Activated T-cell treated with anti-CD3 and anti-CD28 coated beads for 24 hours (primary cell): ENCODE measurements at regions not wholly inside any gene's neighbourhood (a gene's known extent, or its start where the extent isn't known, plus 50 kb on each side); places are given as distances from the start of the nearest gene placed in this dataset.
"Not testable (repeated sequence)": the region's sequence is repeated elsewhere in the genome, so short reads cannot be mapped to it uniquely, and the experiment has no call there.

Source experiments
- DNase-seq: peaks from one replicate; pipeline ENCODE4 v3.0.0-alpha.2; 2020; ENCODE audit warnings: low read depth

DNA sequence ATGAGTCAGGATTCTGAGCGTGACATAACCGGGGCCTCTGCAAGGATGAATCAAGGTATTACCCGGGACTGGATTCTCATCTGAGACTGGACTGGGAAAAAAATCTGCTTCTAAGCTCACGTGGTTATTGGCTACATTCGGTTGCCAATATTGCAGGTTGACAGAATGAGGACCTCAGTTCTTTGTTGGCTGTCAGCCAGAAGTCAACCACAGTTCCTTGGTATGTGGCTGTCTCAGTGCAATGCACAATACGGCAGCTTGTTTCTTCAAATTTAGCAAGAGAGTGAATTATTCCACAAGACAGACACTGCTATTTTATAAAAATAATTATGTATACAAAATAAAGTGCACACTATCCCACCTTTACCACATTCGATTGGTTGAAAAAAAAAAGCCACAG, 424.2 kb downstream of the KLHL4 start:
- no peak for DNase-seq

DNA sequence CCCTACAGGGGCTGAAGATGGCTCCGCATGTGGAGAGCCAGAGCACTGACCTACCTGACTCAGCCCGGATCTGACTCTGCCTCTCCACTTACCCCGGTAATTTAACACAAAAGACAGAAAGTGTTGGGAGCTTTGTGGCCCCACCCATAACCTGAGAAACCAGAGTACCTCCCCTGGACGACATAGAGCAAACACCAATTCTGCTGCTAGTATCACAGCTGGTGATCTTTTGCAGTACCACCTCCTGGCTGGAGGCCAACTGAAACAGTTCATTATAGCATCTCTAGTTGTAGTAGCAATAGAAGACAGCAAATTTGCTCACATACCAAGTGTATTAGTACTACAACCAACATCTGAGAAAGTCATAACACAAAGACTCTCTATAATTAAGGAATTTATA, 443.9 kb downstream of the KLHL4 start:
- no peak for DNase-seq

DNA sequence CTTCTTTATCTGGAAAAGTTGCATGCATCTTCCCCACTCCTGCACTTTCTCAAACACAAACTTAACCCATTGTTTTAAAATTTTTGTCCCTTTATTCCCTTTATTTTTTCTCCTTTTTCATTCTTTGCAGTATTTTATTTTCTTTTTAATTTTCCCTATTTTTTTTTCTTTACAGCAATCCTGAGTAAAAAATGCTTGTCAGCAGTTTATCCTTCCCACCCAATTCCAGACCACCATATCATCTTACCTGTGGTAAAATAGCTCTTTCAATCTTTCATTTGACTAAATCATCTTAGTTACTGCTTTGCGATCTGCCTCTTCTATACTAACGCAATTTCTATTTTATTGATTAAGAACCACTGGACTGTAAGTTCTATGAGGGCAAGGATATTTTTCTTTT, 450.5 kb downstream of the KLHL4 start:
- DNase-seq, result no peak

DNA sequence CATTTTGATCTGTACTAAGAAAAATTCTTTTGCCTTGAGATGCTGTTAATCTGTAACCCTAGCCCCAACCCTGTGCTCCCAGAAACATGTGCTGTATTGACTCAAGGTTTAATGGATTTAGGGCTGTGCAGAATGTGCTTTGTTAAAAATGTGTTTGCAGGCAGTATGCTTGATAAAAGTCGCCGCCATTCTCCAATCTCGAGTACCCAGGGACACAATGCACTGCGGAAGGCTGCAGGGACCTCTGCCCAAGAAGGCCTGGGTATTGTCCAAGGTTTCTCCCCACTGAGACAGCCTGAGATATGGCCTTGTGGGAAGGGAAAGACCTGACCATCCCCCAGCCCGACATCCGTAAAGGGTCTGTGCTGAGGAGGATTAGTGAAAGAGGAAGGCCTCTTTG, 454.5 kb downstream of the KLHL4 start:
- DNase-seq, result not testable (repeated sequence)

DNA sequence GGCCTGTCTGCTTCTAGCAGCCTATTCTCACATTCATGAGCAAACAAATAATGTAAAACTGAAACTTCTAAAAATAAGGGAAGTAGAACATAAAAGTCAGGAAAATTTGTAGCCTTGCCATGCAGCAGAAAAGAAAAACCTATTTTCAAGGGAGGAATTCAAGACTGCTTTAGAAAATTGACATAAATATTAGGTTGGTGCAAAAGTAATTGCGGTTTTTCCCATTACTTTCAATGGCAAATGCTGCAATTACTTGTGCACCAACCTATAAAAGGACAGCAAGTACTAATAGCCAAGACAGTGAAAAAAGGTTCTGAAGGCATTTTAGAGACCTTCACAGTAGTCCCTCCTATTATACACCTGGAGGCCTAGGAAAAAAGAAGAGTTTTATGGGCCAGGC, 457.8 kb downstream of the KLHL4 start:
- no peak for DNase-seq

DNA sequence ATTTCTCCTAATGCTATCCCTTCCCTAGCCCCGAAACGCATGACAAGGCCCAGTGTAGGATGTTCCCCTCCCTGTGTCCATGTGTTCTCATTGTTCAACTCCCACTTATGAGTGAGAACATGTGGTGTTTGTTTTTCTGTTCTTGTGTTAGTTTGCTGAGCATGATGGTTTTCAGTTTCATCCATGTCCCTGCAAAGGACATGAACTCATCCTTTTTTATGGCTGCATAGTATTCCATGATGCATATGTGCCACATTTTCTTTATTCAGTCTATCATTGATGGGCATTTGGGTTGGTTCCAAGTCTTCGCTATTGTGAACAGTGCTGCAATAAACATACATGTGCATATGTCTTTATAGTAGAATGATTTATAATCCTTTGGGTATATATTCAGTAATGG, 490.3 kb downstream of the KLHL4 start:
- not testable (repeated sequence) for DNase-seq

DNA sequence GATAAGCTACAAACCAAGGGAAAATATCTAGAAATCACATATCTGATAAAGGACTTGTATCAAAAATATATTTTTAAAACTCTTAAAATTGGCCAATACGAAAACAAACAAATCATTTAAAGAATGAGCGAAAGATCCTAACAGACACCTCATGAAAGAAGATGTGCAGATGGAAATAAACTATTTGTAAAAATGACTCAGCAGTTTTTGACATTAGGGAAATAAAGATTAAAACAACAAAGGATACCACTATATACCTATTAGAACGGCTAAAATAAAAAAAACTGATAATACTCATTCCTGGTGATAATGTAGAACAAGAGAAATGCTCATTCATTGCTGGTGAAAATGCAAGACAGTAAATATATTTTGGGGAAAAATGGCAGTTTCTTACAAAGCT, 506.4 kb downstream of the KLHL4 start:
- DNase-seq, result no peak

DNA sequence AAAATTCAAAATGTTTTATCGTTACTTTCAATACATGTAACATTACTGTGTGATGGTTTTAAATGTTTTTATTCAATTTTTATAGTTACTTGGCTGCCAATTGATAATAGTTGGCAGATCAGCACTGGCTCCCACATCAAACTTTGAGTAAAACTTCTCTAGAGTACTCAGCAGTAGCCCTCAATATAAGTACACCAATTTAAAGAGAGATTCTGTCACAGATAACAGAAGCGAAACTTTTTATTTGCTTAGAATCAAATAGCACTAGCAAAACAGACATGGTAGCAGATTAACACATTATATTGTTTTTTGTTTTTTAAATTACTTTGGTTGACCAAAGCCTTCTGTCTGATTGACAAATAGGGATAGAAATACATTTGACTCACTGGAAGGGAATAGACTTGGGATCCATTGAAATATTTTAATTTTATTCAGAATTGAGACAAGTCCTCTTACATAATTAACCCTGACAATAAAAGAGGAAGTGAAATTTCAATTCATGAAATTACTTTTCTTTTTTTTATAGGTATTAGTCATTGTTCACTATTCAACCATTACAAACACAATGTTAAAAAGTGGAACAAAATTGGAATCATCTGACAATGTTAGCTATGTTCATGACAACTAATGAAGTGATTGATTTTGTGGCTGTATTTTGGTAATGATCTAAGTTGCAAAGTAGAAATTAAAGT, 554.9 kb downstream of the KLHL4 start:
- no peak for DNase-seq

DNA sequence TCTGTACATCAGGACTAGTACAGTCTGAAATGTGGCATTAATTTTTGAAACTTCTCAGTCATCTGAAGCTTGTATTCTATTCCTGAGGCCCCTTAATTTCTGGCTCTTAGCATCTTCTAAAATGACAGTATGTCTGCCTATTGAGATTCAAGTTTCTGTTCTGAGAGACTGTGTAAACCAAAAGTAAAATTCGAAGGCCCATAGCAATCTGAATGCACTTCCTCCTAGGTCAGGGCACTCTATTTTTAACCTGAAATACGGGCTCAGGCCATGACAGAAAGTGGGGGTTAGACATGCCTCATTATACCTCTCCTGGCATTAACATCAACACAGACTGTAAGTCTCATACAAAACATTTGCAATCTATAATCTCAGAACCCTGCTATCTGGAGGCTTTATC, 584.4 kb downstream of the KLHL4 start:
- DNase-seq, result no peak

DNA sequence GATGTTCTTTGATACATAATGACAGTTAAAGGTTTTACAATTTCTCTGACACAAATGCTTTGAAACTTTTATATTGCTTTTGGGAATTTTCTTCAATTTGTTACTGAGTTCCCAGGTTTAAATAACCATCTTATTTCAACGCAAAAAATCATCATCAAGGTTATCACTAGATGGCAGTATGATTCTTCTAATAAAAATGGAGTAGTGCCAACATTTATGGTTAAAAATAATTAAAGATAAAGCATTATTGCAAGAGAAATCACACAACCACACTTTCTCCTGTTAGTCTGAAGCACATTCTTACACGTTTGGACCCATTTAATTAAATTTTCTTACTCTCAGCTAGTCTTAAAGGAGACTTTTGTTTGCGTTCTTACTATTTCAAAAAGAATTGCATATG, 611.3 kb upstream of the CPXCR1 start:
- no peak for DNase-seq

DNA sequence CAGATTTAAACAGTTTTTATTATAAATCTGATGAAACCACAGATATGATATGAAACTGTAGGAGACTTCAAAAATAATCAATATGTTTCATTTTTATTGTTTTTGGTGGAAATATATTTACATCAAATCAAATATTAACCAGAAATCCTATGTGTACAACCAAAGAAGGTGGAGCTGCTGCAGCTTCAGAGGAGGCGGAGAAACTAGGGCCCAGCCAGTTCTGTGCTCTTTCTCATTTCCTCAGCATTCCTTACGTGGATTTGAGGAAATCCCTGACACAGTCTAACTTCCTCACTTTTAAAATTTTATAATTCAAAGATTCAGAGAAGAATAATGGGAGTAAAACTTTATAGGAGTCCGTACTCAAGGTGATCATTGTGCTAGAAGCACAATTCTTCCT, 610.7 kb upstream of the CPXCR1 start:
- DNase-seq, result no peak

DNA sequence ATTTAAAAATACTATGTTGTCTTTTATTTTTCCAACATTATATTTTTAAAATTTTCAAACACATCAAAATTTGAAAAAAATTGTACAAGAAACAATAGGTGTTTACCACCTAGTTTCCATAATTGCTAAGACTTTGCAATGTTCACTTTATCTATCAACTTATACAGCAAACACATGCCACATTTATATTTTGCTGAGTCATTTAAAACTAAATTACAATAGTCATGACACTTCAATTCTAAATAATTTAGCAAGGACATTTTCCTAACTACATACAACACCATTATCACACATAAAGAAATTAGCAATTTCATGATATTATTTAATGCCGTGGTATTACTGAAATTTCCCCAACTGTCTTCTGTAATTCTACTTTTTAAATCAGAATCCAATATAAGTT, 600.4 kb upstream of the CPXCR1 start:
- no peak for DNase-seq

DNA sequence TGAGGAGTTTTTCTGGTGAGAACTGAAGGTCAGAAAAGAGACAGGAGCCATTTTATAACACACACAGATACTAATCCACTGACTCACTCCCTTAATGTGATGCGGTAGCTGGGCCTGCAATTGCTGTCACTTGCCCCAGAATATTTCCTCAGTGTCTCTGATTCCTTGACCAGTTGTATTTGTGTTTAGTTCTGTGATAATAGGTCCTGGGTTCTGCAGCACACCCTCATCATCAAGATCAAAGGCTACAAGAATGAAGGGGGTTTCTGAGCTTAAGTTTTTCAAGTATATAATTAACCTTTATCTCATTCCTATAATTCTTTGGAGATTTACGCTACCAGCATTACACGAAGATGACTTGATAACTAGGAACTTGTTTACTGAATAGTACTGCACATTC, 576.5 kb upstream of the CPXCR1 start:
- DNase-seq, result no peak

DNA sequence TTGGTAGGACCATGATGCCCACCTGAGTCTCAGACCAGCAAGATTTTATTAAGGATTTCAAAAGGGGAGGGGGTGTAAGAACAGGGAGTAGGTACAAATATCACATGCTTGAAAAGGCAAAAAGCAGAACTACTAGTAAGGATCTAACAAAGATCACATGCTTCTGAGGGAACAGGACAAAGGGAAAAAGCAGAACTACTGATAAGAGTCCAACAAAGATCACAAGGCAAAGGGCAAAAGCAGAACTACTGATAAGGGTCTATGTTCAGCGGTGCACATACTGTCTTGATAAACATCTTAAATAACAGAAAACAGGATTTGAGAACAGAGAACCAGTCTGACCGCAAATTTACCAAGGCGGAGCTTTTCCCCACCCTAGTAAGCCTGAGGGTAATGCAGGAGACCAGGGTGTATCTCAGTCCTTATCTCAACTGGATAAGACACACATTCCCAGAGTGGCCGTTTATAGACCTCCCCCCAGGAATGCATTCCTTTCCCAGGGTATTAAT, 573.0 kb upstream of the CPXCR1 start:
- not testable (repeated sequence) for DNase-seq

DNA sequence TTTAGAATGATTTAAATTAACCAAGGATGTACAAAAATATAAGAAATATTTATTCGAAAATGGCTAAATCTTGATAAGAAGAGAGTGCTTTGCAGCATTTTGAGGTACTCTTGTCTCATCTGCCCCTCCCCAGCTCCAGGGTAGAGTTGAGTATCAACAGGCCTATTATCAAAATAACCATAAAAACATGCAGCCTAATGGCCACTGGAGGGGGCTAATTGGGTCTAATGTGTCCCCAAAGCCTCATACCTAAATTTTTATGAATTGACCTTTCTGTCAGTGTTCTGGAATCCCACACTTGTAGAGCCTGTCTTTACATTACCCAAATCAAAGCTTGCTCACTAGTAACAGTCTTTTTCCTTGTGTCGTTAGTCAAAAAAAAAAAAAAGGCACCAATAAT, 544.9 kb upstream of the CPXCR1 start:
- no peak for DNase-seq

DNA sequence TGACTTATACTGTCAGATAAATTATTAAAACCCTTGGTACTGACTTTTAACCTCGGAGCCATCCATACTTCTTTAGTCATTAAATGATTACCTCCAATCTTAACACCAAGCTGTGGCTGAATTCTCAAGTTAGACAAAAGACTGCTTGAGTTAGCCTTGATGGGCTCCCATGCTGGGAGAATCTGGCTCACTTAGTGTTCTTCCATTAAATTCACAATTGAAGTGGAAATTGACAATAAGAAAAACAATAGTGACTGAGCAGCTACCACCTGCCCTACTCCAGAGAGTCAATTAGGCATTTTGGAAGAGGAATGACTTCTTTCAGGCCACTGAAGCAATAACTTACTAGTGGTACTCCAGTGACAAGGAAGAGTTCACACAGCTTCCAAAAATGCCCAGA, 503.0 kb upstream of the CPXCR1 start:
- no peak for DNase-seq

DNA sequence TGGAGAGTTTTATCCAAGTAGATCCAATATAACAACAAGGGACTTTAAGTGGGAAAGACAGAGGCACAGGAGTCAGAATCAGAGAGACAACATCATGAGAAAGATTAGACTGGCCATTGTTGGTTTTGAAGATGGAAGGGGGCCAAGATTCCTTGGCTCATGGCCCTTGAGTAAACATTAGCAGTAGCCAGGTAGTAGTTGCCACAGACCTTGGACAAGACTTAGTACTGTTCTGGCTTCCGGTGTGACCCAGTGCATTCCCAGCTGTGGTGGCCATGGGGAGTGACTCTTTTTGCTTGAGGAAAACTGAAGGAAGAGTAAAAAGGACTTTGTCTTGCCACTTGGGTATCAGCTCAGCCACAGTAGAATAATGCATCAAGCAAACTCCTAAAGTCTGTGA, 462.2 kb upstream of the CPXCR1 start:
- no peak for DNase-seq

DNA sequence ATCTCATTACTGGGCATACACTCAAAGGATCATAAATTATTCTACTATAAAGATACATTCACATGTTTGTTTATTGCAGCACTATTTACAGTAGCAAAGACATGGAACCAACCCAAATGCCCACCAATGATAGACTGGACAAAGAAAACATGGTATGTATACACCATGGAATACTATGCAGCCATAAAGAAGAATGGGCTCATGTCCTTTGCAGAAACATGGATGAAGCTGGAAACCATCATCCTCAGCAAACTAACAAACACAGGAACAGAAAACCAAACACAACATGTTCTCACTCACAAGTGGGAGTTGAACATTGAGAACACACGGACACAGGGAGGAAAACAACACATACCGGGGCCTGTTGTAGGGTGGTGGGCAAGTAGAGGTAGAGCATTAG, 433.1 kb upstream of the CPXCR1 start:
- DNase-seq, result not testable (repeated sequence)

DNA sequence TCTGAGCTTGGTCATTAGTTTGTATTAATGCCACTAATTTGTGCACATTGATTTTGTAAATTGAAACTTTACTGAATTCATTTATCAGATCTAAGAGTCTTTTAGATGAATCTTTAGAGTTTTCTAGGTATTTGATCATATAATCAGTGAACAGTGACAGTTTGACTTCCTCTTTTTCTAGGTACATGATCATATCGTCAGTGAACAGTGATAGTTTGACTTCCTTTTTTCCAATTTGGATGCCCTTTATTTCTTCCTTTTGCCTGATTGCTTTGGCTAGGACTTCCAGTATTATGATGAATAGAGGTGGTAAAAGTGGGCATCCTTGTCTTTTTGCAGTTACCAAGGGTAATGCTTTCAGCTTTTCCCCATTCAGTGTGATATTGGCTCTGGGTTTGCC, 421.4 kb upstream of the CPXCR1 start:
- DNase-seq, result no peak

DNA sequence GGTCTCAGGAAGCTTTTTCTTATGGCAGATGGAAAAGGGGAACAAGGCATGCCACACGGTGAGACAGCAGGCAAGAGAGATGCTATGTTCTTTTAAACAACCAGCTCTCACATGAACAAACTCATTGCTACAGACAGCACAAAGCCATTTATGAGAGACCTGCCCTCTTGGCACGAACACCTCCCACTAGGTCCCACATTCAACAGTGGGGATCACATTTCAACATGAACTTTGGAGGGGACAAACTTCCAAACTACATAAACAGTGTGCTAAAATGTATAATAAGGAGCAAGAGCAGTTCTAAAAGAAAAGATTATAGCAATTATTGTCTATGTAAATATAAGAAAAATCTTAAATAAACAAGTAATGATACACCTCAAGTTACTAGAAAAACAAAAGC, 391.8 kb upstream of the CPXCR1 start:
- DNase-seq, result no peak

DNA sequence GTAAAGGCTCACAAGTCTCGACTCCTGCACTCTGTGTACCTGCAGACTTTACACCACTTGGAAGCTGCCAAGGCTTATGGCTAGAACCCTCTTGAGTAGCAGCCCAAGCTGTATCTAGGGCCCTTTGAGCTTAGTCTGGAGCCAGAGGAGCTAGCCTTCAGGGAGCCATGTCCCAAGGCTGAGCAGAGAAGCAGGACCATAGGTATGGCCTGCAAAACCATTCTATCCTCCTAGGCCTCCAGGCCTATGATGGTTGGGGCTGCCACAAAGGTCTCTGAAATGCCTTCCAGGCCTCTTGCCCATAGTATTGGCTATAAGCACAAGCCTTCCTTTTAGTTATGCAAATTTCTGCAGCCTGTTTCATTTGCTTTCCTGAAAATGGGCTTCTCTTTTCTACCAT, 380.7 kb upstream of the CPXCR1 start:
- DNase-seq, result no peak

DNA sequence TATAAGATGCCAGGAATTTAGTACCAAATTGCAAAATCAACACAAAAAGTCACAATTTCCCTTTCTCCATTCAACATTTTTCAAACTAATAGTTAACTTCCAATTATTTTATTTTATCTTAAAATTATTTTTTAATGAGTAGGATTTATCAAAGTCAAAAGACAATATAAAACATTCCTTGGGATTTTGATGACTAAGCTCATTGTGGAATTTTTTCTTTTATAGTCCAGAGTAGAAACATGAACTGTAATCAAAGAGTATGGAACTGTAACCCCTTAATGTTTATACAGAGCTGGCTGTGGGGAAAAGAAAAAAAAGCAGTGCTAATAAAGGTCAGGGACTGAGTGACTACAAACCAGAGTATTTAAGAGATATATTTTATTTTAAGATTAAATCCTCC, 368.6 kb upstream of the CPXCR1 start:
- no peak for DNase-seq

DNA sequence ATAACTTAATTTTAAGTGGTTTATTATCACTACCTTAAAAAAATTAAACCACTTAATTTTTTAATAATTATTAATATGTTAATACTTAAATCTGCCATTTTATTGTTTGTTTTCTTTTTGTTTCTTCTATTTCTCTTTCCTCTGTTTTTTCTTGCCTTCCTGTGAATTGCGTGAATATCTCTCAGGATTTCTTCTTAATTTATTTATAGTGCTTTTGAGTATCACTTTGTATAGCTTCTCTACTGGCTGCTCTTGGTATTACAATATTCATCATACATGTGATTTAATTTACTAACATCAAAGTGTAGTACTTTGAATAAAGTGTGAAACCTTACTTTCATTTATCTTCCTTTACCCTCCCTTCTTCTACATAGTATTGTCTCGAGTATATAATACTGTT, 349.5 kb upstream of the CPXCR1 start:
- DNase-seq, result no peak

DNA sequence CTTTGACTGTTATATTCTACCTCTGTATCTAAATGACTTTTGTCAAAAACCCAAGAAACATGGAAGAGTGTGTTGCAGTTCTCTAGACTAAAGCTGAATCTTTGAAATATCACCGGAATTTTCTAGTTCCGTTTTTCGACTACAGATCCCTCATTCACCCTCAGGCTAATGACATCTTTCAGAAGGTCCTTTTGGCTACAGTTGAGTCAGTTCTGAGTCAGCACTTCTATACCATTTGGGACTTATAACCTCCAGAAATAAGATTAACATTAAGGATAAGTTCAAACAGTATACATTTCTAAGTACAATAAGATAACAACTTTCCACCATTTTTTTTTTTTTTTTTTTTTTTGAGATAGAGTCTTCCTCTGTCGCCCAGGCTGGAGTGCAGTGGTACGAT, 331.0 kb upstream of the CPXCR1 start:
- no peak for DNase-seq

DNA sequence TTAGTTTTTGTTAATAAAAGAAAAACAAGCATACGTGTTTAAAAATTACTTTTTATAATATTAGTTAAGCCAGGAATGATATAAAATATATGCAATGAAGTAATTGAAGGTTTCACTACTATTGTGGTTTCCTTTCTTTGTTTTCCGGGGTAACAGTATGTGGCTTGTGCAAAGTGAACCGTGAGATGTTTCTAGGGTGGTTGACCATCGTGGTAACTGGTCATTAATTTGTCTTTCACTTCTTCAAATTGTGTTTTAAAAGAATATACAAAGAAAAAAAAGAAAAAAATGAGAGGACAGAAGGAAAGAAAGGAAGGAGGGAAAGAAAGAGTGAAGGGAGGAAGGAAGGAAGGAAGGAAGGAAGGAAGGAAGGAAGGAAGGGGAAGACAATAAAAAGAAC, 330.1 kb upstream of the CPXCR1 start:
- no peak for DNase-seq
